HEK293 (cell line): ENCODE measurements at regions not wholly inside any gene's neighbourhood (a gene's known extent, or its start where the extent isn't known, plus 50 kb on each side); places are given as distances from the start of the nearest gene placed in this dataset.

Experiments used
- CTCF ChIA-PET: fragments of 350-600 bp; formaldehyde crosslinking; extraction: SDS; loops from one replicate; lab custom pipeline; 2021; ENCODE audit warnings: antibody characterized with exemption; lab: Yijun Ruan, JAX
- POLR2A ChIA-PET: fragments of 300-600 bp; formaldehyde crosslinking; extraction: SDS; loops from one replicate; lab custom pipeline; 2020; ENCODE audit warnings: antibody characterized with exemption, inconsistent platforms; lab: Yijun Ruan, JAX
- H3K27ac ChIP-seq: fragments of 200-500 bp; sonication (Bioruptor generic); 2 replicates; pipeline ENCODE4 v1.5.1; 2014; ENCODE audit warnings: low read depth, low read length, control low read depth, inconsistent platforms; ENCODE audit errors: extremely low read depth
- H3K36me3 ChIP-seq, 2 experiments: fragments of 200-500 bp in 1 of 2; sonication (Bioruptor generic) in 1 of 2; 1 replicate in 1 of 2; 2 replicates in 1 of 2; pipeline ENCODE4 v1.5.1; 2014 to 2017; ENCODE audit warnings: inconsistent platforms in 2 of 2, low read length in 2 of 2; ENCODE audit not compliant: control insufficient read depth in 2 of 2, insufficient read depth in 1 of 2
- H3K4me1 ChIP-seq: fragments of 200-500 bp; sonication (Bioruptor generic); 2 replicates; pipeline ENCODE4 v1.5.1; 2014; ENCODE audit warnings: mild to moderate bottlenecking, low read length, inconsistent platforms; ENCODE audit not compliant: control insufficient read depth, insufficient read depth
- H3K4me3 ChIP-seq: 2 replicates; pipeline ENCODE4 v1.5.1; 2011; ENCODE audit warnings: low read depth, mild to moderate bottlenecking, control low read depth, low read length, moderate library complexity
- H3K9me3 ChIP-seq: fragments of 200-500 bp; sonication (Bioruptor generic); 2 replicates; pipeline ENCODE4 v1.5.1; 2014; ENCODE audit warnings: low read depth, low read length, inconsistent platforms; ENCODE audit not compliant: control insufficient read depth, insufficient read depth
- GLIS1 ChIP-seq: fragments of 450-650 bp; formaldehyde crosslinking; IDR thresholded peaks from 2 replicates; pipeline ENCODE4 v1.5.1; 2016; ENCODE audit warnings: missing biosample characterization, missing genetic modification characterization
- ZNF433 ChIP-seq: fragments of 450-650 bp; formaldehyde crosslinking; IDR thresholded peaks from 2 replicates; pipeline ENCODE4 v1.5.1; 2016; ENCODE audit warnings: missing biosample characterization, missing genetic modification characterization, low read depth
- ZNF549 ChIP-seq: fragments of 450-650 bp; IDR thresholded peaks from 2 replicates; pipeline ENCODE4 v1.5.1; 2018; ENCODE audit warnings: missing biosample characterization, missing genetic modification characterization, mild to moderate bottlenecking, inconsistent platforms, moderate library complexity

DNA sequence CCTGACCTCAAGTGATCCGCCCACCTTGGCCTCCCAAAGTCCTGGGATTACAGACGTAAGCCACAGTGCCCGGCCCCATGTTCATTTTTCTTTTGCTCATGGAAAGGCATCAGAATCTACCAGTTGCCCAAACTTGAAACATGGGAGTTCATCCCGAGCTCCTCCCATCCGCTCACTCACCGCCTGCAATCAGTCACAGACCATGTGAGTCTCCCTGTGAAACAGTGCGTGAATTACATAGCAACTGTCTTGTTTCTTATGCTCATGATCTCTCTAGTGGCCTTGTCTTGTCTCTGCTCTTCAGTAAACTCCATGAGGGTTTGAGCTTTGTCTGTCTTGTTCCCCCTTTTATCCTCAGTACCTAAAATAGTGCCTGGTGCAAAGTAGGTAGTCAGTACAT, 52.1 kb upstream of the TNRC6A start:
- no peak overlapping the region for H3K27ac ChIP-seq
- H3K4me1 ChIP-seq = no peaks in the 10 kb centered on the region
- H3K36me3 ChIP-seq = no peaks in the 10 kb centered on the region
- TF ChIP-seq ZNF433 = no peak
- no peak for TF ChIP-seq GLIS1 (tag by site-specific recombination)
- no peak for TF ChIP-seq ZNF549 (tag by site-specific recombination)
- POLR2A ChIA-PET = no interaction called here
- no peak overlapping the region for H3K4me3 ChIP-seq
- CTCF ChIA-PET = interaction anchor here (1.2 kb wide), 1 partner anchor 12 kb away, joined by 6 read pairs; no protein-coding TSS in a partner anchor
- H3K9me3 ChIP-seq = no peaks in the 10 kb centered on the region
